ELR (cell line): ENCODE measurements at regions not wholly inside any gene's neighbourhood (a gene's known extent, or its start where the extent isn't known, plus 50 kb on each side); places are given as distances from the start of the nearest gene placed in this dataset.

ENCODE experiments used
- DNase-seq: peaks from one replicate; pipeline ENCODE4 v3.0.0-alpha.2; 2015; ENCODE audit warnings: low read depth

DNA sequence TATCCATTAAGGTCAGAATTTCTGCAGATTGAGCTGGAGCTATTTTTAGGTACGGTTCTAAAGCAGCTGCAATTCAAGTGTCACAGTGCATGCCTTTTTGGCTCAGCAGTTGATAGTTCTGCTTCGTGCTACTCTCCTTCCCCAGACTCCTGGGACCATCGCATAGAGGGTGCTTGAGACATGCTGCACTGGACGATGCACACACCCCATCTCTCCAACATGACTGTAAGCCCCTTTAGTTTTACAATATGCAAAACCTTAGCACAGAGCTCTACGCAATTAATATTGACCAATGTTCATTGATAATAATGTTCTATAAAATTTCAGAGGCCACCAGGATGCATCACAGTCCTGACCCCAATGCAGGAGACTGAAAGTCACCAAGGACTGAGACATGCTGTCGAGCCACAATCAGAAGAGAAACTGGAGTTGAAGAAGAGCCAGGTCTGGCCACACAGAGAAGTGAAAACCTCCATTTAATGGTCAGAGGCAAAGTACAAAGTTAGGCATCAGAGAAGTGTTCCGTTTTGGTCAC is 120.9 kb upstream of the ZC3H12C start:
- DNase-seq, result no peak

DNA sequence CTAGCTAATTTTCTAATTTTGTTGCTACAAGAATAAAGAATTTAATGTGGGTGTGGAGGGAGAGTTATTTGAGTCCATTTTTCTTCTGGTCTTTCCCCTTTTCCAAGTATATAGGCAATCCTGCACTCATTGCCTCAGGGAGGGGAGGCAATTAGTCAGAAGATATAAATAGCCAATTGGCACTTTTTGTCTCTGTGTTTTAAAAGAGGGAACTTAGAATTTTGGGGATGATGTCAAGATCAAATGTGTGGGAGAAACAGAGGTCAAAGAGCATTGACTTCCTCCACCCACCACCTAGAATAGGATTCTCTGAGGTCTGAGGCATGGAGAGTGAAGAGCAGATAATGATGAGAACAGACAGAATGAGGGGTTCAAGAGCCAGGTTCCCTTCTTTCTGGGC is 120.3 kb upstream of the ZC3H12C start:
- DNase-seq, result no peak

DNA sequence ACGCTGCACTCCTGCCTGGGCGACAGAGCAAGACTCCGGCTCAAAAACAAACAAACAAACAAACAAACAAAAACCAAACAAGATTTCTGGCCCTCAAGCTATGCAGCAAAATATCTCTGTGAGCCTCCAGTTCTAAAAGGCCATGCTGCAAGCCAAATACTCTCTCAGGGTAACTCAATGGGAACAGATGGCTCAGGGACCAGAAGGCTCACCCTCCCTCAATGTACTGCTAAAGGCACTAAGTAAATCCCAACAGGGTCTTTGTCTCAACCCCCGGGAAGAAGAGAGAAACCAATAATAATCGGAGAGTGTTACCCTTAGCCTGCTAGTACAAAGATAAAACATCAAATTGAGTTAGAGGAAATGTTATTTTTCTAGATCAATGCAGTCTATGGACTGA is 119.7 kb upstream of the ZC3H12C start:
- no peak for DNase-seq

DNA sequence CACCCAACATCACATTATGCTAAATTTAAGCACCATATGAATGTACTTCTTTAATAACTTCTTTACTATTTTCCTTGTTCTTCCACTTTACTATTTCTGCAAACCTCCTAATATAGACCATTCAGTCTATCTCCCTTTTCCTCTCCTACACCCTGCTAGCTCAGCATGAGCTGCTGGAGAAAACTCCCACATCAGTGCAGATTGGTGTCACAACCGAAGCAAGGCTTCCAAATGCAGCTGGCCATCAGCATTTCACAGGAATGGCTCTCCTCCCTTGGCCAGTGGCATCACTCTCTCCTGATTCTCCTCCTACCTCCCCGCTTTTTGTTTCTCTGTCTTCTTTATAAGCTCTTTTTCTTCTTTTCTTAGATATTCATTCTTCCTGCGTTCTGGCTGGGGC is 118.7 kb upstream of the ZC3H12C start:
- no peak for DNase-seq

DNA sequence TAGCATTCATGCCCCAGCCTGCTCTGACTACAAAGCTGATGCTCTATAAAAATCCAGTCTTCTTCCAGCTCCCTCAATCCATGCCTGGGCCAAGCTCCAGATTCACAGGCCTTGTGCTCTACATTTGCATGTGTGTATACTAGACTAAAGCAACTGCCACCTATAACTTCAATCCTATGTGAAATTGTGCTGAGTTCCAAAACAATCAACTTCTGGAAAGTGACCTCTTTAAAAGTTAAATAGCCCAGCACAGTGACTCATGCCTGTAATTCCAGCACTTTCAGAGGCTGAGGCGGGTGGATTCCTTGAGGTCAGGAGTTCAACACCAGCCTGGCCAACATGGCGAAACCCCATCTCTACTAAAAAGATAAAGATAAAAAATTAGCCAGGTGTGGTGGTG is 114.3 kb upstream of the ZC3H12C start:
- DNase-seq, result no peak

DNA sequence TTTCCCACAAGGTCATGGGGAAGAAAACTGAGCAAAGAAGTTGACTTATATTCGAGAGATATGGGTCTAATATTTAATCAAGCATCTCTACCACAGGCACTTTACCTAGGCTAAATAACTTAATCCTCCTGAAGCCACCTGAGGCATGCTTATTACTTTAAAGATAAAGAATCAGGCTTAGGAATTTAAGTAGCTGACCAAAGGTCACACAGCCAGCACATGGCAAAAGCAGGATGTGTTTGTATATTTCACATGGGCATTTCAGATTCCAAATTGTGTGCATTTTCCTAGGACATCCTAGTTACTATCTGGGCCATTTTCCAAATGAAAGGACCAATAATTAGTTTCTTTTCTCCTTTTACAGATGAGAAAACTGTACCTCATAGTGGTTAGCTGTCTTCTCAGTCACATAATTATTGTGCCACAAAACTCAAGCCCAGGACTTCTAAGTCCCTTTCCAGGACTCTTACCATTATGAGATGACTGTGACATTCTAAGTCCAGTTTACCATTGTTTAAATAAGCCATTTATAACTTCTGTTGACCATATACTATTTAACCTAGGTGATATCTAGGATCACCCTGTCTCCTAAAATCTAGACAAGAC is 112.1 kb upstream of the ZC3H12C start:
- DNase-seq, result no peak

DNA sequence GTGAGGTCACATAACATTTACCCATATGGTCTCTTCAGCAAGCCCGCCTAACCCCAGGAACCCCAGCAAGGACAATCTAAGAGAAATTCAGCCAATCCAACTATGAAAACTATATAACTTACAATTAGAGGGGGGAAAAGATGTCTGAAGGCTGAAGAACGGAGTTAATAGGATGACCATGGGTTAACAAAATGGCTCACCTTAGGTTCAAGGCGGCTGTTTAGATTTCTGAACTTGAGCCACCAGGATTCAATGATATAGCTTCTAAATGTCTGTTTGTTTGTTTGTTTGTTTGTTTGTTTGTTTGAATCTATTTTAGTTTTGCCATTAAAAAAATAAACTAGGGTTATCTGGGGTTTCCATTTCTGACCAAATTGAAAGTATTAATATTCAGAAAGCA is 109.8 kb upstream of the ZC3H12C start:
- no peak for DNase-seq

DNA sequence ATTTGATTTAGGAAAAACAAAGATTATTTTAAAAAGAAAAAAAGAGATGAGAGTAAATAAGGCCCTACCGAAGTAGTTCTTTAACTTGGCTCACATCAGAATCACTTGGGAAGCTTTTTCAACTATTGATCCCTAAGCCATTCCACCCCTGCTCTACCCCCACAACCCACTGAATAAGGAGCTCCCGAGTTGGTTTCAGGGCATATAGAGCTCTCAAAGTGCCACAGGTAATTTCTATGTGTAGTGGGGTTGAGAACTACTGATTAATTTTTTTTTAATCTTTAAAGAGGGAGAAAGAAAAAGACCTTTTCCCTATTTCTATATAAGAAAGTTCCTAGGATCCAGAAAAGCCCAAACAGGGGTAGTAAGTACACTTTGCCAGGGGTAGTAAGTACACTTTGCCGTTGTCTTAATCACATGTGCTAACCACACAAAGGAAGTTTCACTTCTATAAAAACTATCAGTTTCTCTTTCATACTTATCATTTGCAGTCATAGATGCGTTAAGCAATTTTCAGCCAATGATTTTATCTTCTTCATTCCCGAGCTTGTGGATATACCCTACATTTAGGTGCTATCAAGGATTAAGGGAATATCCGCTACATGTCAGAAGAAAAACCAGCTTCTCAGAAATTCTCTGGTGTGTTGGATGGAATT is 108.4 kb upstream of the ZC3H12C start:
- DNase-seq, result peak; percentile 15

DNA sequence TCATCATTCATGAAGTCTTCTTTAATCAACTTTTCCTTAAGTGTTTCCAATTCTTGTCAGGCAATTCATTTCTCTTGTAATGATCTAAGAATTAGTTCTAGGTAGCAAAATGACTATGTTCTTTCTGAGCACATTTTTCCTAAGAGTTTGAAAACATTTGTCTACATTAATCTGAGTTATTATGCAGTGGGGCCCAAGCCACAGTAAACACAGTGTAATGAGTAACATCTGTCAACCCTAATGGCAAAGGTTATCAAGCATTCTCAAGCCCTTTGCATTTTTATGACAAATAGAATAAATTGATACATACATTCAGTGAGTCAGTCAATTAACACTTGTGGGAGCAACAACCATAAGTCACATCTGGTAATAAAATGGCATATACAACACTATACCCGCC is 106.7 kb upstream of the ZC3H12C start:
- DNase-seq, result no peak

DNA sequence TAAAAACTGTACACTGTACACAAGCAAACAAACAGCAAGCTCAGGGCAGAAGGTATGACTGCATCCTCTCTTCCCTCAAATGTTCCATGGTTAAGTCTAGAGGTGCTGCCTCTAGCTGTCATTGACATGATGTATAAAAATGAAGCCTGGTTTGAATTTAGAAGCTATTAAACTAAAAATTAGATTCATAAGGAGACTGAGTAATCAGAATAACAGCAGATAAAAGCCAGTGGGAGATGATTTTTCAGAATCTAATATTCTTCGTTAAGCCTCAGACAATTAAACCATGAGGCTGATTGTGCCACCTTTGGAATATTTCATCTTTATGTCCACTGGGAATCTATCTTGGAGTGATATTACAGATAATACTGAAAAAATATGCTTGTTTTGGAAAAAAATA is 101.4 kb upstream of the ZC3H12C start:
- DNase-seq, result no peak

DNA sequence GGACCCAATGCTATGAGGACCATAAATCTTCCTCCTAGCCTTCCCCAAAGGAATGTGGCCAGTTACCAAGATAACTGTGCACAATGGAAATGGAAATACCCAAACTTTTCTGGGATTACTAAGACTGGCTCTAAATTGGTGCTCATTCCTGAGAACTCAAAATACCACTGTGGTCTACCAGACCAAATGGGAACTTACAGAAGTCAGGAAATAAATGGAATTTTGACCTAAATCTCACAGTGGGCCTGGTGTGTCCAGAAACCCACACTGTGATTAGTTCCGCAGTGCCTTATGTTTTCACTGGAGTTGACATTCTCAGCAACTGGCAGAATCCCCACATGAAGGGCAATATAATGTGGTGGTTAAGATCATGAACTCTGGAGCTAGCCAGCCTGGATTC is 99.4 kb upstream of the ZC3H12C start:
- no peak for DNase-seq

DNA sequence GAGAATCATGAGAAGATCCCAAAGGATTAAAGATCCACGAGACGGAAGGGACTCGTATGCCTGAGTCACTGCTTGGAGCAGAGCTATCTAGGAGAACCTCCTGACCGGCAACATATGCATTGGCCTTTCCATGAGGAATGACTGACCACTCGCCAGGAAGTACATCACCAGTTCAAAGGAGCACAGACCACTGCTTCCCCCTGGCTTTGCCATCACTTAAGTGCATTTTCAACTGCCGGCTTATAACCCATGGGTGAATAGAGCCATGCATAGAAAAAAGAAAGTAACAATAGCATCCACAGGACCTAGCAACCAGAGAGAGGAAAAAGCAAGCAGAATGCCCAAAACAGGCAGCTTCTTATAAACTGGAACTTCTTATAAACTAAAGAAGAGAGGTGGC is 98.3 kb upstream of the ZC3H12C start:
- DNase-seq, result peak; percentile 20

DNA sequence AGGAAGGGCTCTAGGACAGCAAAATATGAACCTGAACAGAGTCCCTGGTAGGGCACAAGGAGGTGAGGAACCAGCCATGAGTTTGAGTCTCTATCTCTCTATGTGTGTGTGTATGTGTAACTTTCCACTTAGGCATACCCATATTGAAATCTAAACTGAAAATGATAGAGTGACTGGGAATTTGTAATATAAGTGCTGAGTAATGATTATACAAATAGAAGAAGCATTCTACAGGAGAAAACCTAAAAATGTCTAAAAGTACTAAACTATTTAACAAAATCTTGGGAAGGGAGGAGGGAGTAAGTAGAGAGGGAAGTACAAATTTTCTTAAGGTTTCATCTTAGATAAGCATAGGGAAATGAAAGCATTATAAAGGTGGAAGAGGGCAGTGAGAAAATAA is 97.1 kb upstream of the ZC3H12C start:
- no peak for DNase-seq

DNA sequence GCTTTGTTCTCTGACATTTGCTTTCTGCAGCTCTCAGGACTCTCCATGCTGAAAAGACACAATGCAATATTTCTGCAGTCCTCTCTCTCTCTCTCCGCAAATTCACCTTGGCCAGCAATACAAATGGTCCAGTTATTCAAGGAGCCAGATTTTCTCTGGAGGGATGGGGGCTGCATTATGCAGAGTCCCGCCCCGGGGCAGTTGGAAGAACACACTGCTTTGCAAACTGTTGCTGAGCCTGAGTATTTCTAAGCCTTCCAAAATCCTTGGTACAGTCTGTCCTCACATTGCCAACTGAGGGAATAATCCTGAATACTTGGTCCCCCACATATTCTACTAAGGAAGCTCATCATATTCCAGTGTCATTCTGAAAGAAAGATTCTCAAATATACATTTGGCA is 94.3 kb upstream of the ZC3H12C start:
- DNase-seq, result no peak

DNA sequence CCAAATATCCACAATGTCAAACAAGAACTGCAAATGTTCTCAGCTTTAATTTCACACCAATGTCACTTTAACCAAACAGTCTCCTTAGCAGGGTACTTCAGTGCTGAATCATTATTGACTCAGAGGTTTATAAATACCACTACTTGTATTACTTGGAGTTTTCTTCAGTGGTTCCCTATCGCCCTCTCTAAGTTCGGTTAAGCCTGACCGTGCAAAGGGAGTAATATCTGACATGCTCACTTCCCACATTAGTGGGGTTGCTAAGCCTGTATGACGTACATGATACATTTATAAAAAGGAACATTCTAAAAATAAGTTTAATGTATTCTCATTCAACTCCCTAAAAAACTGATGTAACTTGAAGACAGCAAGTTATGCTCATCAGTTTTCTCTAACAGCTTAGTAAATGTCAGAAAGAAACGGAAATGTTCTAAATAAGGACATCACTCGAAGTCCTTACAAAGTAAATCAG is 93.1 kb upstream of the ZC3H12C start:
- DNase-seq, result peak; percentile 92

DNA sequence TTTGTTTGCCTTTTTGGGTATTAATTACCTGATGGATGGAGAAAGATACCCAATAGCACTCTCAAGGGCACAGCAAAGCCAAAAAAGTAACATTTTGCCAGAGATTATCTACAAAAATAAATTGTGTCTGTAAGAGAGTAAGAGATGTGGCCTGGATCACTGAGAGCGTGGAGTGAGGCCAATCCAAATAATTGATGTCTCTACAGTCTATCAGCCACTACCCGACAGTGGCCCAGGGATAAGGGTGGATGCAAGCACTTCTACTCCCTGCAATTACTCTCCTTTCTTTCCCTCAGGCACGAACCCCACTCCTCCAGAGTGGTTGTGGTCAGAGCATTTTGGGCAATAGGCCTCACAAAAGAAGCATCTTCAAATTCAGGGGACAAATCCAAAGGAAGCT is 92.3 kb upstream of the ZC3H12C start:
- DNase-seq, result no peak

DNA sequence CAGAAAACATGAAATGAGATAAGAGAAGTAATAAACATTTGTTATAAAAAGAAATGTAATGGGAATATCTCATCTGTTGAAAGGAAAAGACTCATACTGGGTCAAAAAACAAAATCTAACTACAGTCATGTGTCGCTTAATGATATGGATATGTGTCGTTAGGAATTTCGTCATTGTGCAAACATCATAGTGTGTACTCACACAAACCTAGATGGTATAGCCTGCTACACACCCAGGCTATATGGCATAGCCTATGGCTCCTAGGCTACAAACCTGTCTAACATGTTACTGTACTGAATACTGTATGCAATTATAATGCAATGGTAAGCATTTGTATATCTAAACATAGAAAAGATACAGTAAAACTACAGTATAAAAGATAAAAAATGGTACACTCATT is 89.8 kb upstream of the ZC3H12C start:
- DNase-seq, result no peak

DNA sequence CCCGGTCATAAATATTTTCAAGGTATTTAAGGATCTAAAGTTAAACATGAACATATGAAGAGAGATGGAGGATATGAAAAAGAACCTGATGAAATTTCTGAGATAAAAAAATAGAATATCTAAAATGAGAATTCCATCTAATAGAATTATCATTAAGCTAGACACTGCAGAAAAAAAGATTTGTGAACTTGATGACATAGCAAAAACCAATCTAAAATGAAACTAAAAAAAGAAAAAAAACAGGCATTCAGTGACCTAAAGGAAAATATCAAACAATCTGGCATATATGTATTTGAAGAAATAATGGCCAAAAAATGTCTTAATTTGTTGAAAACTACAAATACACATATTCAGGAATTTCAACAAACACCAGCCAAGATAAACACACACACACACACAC is 81.6 kb upstream of the ZC3H12C start:
- DNase-seq, result no peak

DNA sequence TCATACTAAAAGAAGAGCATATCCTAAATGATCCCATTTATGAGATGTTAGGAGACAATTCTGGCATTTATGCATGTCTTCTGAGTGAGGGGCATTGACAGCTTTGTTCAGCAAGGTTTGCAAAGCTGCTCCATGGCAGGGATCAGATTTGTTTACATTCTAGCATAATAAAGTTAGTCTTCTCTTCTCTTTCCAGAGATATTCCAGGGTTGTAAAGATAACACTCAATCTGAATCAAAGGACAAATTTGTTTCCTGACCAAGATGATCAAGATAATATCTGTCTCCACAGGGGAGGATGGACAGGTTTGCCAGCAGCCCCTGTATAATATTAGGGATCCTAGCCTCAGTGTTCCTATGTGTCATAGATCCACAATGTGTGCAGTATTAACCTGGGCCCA is 77.5 kb upstream of the ZC3H12C start:
- no peak for DNase-seq

DNA sequence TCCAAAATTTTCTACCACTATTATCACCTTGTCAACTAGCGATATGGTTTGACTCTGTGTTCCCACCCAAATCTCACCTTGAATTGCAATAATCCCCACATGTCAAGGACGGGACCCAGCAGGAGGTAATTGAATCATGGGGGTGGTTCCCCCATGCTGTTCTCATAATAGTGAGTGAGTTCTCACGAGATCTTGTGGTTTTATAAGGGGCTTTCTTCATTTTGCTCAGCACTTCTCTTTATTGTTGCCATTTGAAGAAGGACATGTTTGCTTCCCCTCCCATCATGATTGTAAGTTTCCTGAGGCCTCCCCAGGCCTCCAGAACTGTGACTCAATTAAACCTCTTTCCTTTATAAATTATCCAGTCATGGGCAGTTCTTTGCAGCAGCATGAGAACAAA is 73.5 kb upstream of the ZC3H12C start:
- DNase-seq, result no peak

DNA sequence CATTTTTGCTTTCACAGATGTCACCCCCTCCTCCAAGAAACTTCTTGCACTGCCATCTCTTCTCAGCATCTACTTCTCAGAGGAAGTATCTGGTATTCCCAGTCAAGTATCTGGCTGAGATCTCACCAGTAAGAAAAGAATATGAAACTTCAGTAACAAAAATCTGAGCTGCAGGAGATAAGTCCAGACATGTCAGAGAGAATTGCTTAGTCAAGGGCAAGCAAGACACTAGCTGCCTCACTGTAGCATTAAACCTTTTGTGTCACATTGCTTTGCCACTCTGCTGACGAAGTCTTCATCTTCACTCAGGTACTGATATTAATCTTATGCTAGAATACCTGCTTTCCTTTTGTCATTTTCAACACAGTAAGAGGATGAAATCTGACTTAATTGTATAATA is 70.6 kb upstream of the ZC3H12C start:
- no peak for DNase-seq

DNA sequence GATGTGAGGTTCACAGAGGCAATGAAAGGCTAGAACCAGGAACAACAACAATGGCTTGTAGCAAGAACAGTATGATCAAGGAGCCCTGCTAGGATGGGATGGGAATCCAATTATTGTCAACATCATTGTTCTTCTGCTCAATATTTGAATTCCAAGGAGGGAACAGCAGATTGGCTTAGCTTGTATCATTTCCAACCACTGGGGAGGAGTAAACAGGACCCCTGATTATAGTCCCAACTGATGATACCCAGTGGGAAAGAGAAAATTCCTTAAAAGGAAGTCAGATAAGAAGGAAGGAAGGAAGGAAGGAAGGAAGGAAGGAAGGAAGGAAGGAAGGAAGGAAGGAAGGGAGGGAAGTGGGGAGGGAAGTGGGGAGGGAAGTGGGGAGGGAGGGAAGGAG is 69.5 kb upstream of the ZC3H12C start:
- no peak for DNase-seq

DNA sequence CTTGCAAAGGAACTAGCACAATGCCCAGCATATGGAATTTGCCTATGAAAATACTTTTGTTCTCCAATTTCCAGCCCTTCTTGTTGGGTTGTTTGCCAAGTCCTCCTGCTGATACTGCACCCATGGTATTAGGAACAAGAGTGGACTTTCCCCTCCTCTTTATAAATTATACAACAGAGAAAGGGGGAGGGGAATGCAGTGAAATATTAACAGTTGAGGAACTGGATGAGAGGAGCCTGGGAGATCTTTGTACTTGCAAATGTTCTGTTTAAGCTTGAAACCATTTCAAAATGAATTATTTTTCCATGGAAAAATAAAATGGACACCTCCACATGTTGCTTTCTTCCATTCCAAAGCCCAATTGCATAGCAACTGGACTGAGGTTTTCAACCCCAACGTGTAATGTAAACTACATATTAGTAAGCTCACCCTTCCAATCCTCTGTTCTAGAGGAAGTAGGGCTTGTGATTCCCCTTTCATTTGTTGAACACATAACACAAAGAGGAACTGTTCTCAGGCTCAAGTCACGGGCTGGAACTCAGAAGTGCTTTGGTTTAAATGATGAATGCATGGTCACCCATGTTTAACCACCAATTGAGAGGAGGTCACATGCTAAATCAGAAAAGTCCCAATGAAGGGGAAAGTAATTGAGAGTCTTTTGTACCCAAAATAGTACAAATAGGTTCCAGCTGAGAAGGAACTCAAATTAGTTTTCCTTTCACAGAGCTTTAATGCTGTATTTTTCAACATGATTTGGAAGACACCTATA is 66.2 kb upstream of the ZC3H12C start:
- DNase-seq, result no peak
